Endothelial cell of umbilical vein (primary cell): ENCODE measurements at regions not wholly inside any gene's neighbourhood (a gene's known extent, or its start where the extent isn't known, plus 50 kb on each side); places are given as distances from the start of the nearest gene placed in this dataset.

Experiments
- BruUV-seq: library from RNA; stranded (reverse); fragments of 400-500 nt; replicated peaks from 2 replicates; lab custom pipeline; 2021; lab: Mats Ljungman, UMichigan
- CTCF ChIA-PET: fragments of 300-600, 350-600 bp; sonication (Branson Sonifier 250); formaldehyde crosslinking; loops from one replicate; lab custom pipeline; 2021; ENCODE audit warnings: antibody characterized with exemption, inconsistent platforms; lab: Charles Lee
- POLR2A ChIA-PET: fragments of 300-600, 350-600 bp; sonication (Branson Sonifier 250); formaldehyde crosslinking; loops from one replicate; lab custom pipeline; 2021; ENCODE audit warnings: antibody characterized with exemption, inconsistent platforms; lab: Charles Lee
- DNase-seq: peaks from one replicate; pipeline ENCODE4 v3.0.0-alpha.2; 2011; ENCODE audit warnings: low read depth, low spot score
- FAIRE-seq: peaks from 2 replicates; lab custom pipeline; 2011; peaks lifted over from hg19 to GRCh38; lab: Jason Lieb, UNC
- H2AFZ ChIP-seq: 2 replicates; pipeline ENCODE4 v1.6.0; 2012; ENCODE audit warnings: low read depth, low read length, control low read depth, inconsistent platforms
- H3K27ac ChIP-seq: 2 replicates; pipeline ENCODE4 v1.5.1; 2011; ENCODE audit warnings: low read depth, mild to moderate bottlenecking, control low read depth, low read length, moderate library complexity; ENCODE audit not compliant: insufficient read depth
- H3K27me3 ChIP-seq, 2 experiments: 2 replicates each; pipeline versions ENCODE4 v1.6.0 to v1.6.1; 2011; ENCODE audit warnings: low read length in 2 of 2, mixed read lengths in 1 of 2; ENCODE audit not compliant: control insufficient read depth in 2 of 2, insufficient read depth in 2 of 2
- H3K36me3 ChIP-seq, 2 experiments: 2 replicates in 1 of 2; 3 replicates in 1 of 2; pipeline ENCODE4 v1.5.1; 2011; ENCODE audit warnings: low read length in 2 of 2, mild to moderate bottlenecking in 1 of 2, moderate library complexity in 1 of 2; ENCODE audit not compliant: control insufficient read depth in 2 of 2, insufficient read depth in 2 of 2; ENCODE audit errors: extremely low read depth in 1 of 2
- H3K4me1 ChIP-seq: 3 replicates; pipeline ENCODE4 v1.5.1; 2011; ENCODE audit warnings: mild to moderate bottlenecking, low read length; ENCODE audit not compliant: control insufficient read depth, insufficient read depth; ENCODE audit errors: extremely low read depth
- H3K4me2 ChIP-seq: 2 replicates; pipeline ENCODE4 v1.6.1; 2011; ENCODE audit warnings: low read length, control low read depth, mixed read lengths; ENCODE audit not compliant: insufficient read depth
- H3K4me3 ChIP-seq, 3 experiments: fragments of 200-600 bp in 1 of 3; sonication (generic), shearing (Covaris generic) in 1 of 3; replicated peaks in 1 of 3; 2 replicates each; pipeline ENCODE4 v1.5.1; 2011 to 2016; ENCODE audit warnings: control low read depth in 3 of 3, low read length in 3 of 3, mild to moderate bottlenecking in 2 of 3, inconsistent platforms in 1 of 3, low read depth in 1 of 3, moderate library complexity in 1 of 3; ENCODE audit not compliant: insufficient read depth in 1 of 3
- H3K79me2 ChIP-seq: 2 replicates; pipeline ENCODE4 v1.6.0; 2012; ENCODE audit warnings: low read length, inconsistent platforms; ENCODE audit not compliant: control insufficient read depth, insufficient read depth
- H3K9ac ChIP-seq: replicated peaks from 2 replicates; pipeline ENCODE3; 2011; ENCODE audit warnings: low read length, control low read depth; ENCODE audit not compliant: insufficient read depth; ENCODE audit errors: extremely low read depth
- H3K9me1 ChIP-seq: replicated peaks from 3 replicates; pipeline ENCODE4 v1.6.0; 2011; ENCODE audit warnings: mild to moderate bottlenecking, low read length; ENCODE audit not compliant: control insufficient read depth, insufficient read depth; ENCODE audit errors: extremely low read depth
- H3K9me3 ChIP-seq: replicated peaks from 2 replicates; pipeline ENCODE4 v1.5.1; 2012; ENCODE audit warnings: low read length, inconsistent platforms; ENCODE audit not compliant: control insufficient read depth, insufficient read depth
- H4K20me1 ChIP-seq: replicated peaks from 2 replicates; pipeline ENCODE3; 2011; ENCODE audit warnings: mild to moderate bottlenecking, low read length; ENCODE audit not compliant: control insufficient read depth, insufficient read depth; ENCODE audit errors: extremely low read depth
- EZH2 ChIP-seq: IDR thresholded peaks from 2 replicates; pipeline ENCODE4 v1.6.1; 2012; ENCODE audit warnings: borderline replicate concordance, low read depth, mild to moderate bottlenecking, moderate library complexity, low read length, inconsistent platforms; ENCODE audit not compliant: severe bottlenecking
- FOS ChIP-seq: IDR thresholded peaks from 2 replicates; pipeline ENCODE4 v1.6.1; 2011; ENCODE audit warnings: mild to moderate bottlenecking, low read length, moderate library complexity, borderline replicate concordance; ENCODE audit not compliant: insufficient read depth
- GATA2 ChIP-seq: IDR thresholded peaks from 2 replicates; pipeline ENCODE4 v1.7.0; 2011; ENCODE audit warnings: low read depth, mild to moderate bottlenecking, moderate library complexity, mixed read lengths, low read length; ENCODE audit not compliant: insufficient read length, insufficient read depth
- JUN ChIP-seq: IDR thresholded peaks from 2 replicates; pipeline ENCODE4 v1.6.1; 2011; ENCODE audit warnings: borderline replicate concordance, low read depth; ENCODE audit not compliant: insufficient read length, insufficient read depth
- MAX ChIP-seq: IDR thresholded peaks from 2 replicates; pipeline ENCODE4 v1.6.1; 2011; ENCODE audit not compliant: insufficient read depth, insufficient read length
- MYC ChIP-seq: IDR thresholded peaks from one replicate; pipeline ENCODE4 v1.6.1; 2011; ENCODE audit warnings: mild to moderate bottlenecking, low read depth, low read length
- POLR2A ChIP-seq: IDR thresholded peaks from 2 replicates; pipeline ENCODE4 v1.6.1; 2012; ENCODE audit warnings: low read depth, mild to moderate bottlenecking, control low read depth, low read length
- POLR2AphosphoS5 ChIP-seq: IDR thresholded peaks from 2 replicates; pipeline ENCODE4 v1.6.1; 2012; ENCODE audit warnings: low read depth, mild to moderate bottlenecking, control low read depth, low read length, moderate library complexity; ENCODE audit not compliant: insufficient read depth
- dilution Hi-C: fragments of 300-500 bp; cut with MboI; formaldehyde crosslinking; loops from one replicate; pipeline ENCODE4 v1.15.0; 2019; ENCODE audit warnings: low sequenced_read_pairs; ENCODE audit not compliant: extremely low pct_ligation_motif_present
- intact Hi-C: fragments of 100-400 bp; cut with micrococcal nuclease; formaldehyde crosslinking; loops from one replicate; pipeline ENCODE4 v1.10.0; 2022
- TF ChIP-seq, protein P1 (sequence below), 2 donors: IDR thresholded peaks; 1 replicate in 1 of 2; 2 replicates in 1 of 2; pipeline ENCODE4 v1.5.1; 2011; ENCODE audit warnings: low read length in 2 of 2, mild to moderate bottlenecking in 2 of 2, moderate library complexity in 2 of 2, control low read depth in 1 of 2, inconsistent platforms in 1 of 2, low read depth in 1 of 2; ENCODE audit not compliant: insufficient read depth in 1 of 2; ENCODE audit errors: extremely low read depth in 1 of 2

DNA sequence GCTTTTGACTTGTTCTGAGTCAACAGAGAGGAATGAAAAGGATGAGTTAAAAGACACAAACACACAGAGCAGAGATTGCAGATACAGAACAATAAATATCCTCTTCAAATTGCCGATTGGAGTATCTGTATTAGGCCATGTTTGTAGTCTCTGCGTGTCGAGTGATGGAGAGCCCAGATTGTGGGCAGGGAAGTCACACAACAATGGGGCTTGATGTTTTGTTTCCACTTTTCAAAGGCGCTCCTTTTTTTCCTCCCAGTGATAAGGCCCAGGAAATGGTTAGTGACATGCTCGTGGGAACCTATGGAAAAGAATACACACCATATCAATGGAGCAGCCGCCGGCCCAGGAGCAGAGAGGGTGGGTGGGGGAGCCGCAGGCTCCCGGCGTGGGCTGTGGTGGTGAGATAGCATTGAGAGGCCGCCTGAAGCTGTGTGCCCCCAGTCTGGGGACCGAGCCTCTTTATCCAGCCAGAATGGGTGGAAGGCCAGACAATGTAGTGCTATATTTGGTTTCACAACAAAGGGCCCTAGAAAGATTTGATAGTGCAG, 555.9 kb downstream of the INSC start:
- Histone ChIP-seq H3K36me3 (no peaks in the 10 kb centered on the region), H2AFZ (no peak overlapping the region), H3K27ac (no peak overlapping the region), H3K9ac (no peak overlapping the region), H3K27me3 (no peaks in the 10 kb centered on the region), H3K9me3 (no peaks in the 10 kb centered on the region), H3K9me1 (no peaks in the 10 kb centered on the region), H3K4me3 (no peak overlapping the region), H3K4me2 (no peak overlapping the region), H4K20me1 (no peaks in the 10 kb centered on the region), H3K4me1 (peaks cover 1% of the 10 kb centered on the region), H3K79me2 (no peaks in the 10 kb centered on the region)
- CTCF ChIA-PET, result no interaction called here
- FAIRE-seq (no peak), DNase-seq (no peak)
- no TSS peak for BruUV-seq
- TF ChIP-seq EZH2 (no peak), JUN (no peak), GATA2 (no peak), POLR2A (no peak), MYC (no peak), POLR2AphosphoS5 (no peak), MAX (no peak), FOS (no peak)
- TF ChIP-seq, protein P1, sequence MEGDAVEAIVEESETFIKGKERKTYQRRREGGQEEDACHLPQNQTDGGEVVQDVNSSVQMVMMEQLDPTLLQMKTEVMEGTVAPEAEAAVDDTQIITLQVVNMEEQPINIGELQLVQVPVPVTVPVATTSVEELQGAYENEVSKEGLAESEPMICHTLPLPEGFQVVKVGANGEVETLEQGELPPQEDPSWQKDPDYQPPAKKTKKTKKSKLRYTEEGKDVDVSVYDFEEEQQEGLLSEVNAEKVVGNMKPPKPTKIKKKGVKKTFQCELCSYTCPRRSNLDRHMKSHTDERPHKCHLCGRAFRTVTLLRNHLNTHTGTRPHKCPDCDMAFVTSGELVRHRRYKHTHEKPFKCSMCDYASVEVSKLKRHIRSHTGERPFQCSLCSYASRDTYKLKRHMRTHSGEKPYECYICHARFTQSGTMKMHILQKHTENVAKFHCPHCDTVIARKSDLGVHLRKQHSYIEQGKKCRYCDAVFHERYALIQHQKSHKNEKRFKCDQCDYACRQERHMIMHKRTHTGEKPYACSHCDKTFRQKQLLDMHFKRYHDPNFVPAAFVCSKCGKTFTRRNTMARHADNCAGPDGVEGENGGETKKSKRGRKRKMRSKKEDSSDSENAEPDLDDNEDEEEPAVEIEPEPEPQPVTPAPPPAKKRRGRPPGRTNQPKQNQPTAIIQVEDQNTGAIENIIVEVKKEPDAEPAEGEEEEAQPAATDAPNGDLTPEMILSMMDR (IDR thresholded peaks at IDR 0.05; ENCODE audit: extremely low read depth in 1 of 2, insufficient read depth in 1 of 2, low read depth in 1 of 2, low read length in 2 of 2), result no peak
- intact Hi-C loops (no loop called here), dilution Hi-C loops (no loop called here)
- POLR2A ChIA-PET, result no interaction called here
